ENCODE measurements at regions not wholly inside any gene's neighbourhood (a gene's known extent, or its start where the extent isn't known, plus 50 kb on each side); places are given as distances from the start of the nearest gene placed in this dataset.

GRCh38 chr1:222043444-222044292 is 301.8 kb upstream of the DUSP10 start:
- Mint-ChIP-seq H3K27ac (no peak overlapping the region), H3K4me1 (ENCODE audit: low read depth) (no peaks in the 10 kb centered on the region), H3K36me3 (ENCODE audit: insufficient read depth) (no peaks in the 10 kb centered on the region), H3K4me3 (ENCODE audit: low read depth) (no peak overlapping the region), H3K9me3 (ENCODE audit: low read depth) (no peaks in the 10 kb centered on the region), H3K27me3 (no peaks in the 10 kb centered on the region)
- no peak for DNase-seq (ENCODE audit: low spot score, unreplicated experiment)
- no peak for TF ChIP-seq CTCF (IDR thresholded peaks at IDR 0.05; ENCODE audit: unreplicated experiment)

- DNase-seq (ENCODE audit: low spot score, unreplicated experiment) = no peak
- Mint-ChIP-seq H3K36me3 (ENCODE audit: insufficient read depth) (no peaks in the 10 kb centered on the region), H3K27ac (no peak overlapping the region), H3K27me3 (no peaks in the 10 kb centered on the region), H3K9me3 (ENCODE audit: low read depth) (no peaks in the 10 kb centered on the region), H3K4me3 (ENCODE audit: low read depth) (no peak overlapping the region), H3K4me1 (ENCODE audit: low read depth) (no peaks in the 10 kb centered on the region)
- no peak for TF ChIP-seq CTCF (IDR thresholded peaks at IDR 0.05; ENCODE audit: unreplicated experiment)
Observed at GRCh38 chr1:222042120-222042519, 300.2 kb upstream of the DUSP10 start.

GRCh38 chr1:222040955-222041354 is 299.1 kb upstream of the DUSP10 start:
- Mint-ChIP-seq H3K36me3 (ENCODE audit: insufficient read depth) (no peaks in the 10 kb centered on the region), H3K27me3 (peaks cover 2% of the 10 kb centered on the region), H3K9me3 (ENCODE audit: low read depth) (no peaks in the 10 kb centered on the region), H3K4me3 (ENCODE audit: low read depth) (no peak overlapping the region), H3K4me1 (ENCODE audit: low read depth) (no peaks in the 10 kb centered on the region), H3K27ac (no peak overlapping the region)
- no peak for TF ChIP-seq CTCF (IDR thresholded peaks at IDR 0.05; ENCODE audit: unreplicated experiment)
- DNase-seq (ENCODE audit: low spot score, unreplicated experiment) = no peak

- H3K4me3 Mint-ChIP-seq (ENCODE audit: low read depth) = no peak overlapping the region
- H3K27ac Mint-ChIP-seq = no peak overlapping the region
- no peak for TF ChIP-seq CTCF (IDR thresholded peaks at IDR 0.05; ENCODE audit: unreplicated experiment)
- no peak for DNase-seq (ENCODE audit: low spot score, unreplicated experiment)
- H3K4me1 Mint-ChIP-seq (ENCODE audit: low read depth) = no peaks in the 10 kb centered on the region
- H3K9me3 Mint-ChIP-seq (ENCODE audit: low read depth) = no peaks in the 10 kb centered on the region
- H3K27me3 Mint-ChIP-seq = peaks cover 2% of the 10 kb centered on the region
- H3K36me3 Mint-ChIP-seq (ENCODE audit: insufficient read depth) = no peaks in the 10 kb centered on the region
Observed at GRCh38 chr1:222040121-222040805, 298.4 kb upstream of the DUSP10 start.

- DNase-seq (ENCODE audit: low spot score, unreplicated experiment) = no peak
- H3K4me3 Mint-ChIP-seq (ENCODE audit: low read depth) = no peak overlapping the region
- no peak for TF ChIP-seq CTCF (IDR thresholded peaks at IDR 0.05; ENCODE audit: unreplicated experiment)
- no peaks in the 10 kb centered on the region for H3K36me3 Mint-ChIP-seq (ENCODE audit: insufficient read depth)
- peaks cover 2% of the 10 kb centered on the region for H3K27me3 Mint-ChIP-seq
- H3K27ac Mint-ChIP-seq = no peak overlapping the region
- H3K4me1 Mint-ChIP-seq (ENCODE audit: low read depth) = no peaks in the 10 kb centered on the region
- no peaks in the 10 kb centered on the region for H3K9me3 Mint-ChIP-seq (ENCODE audit: low read depth)
Observed at GRCh38 chr1:222038971-222039370, 297.1 kb upstream of the DUSP10 start.
